HG02973 (cell line): ENCODE measurements at regions not wholly inside any gene's neighbourhood (a gene's known extent, or its start where the extent isn't known, plus 50 kb on each side); places are given as distances from the start of the nearest gene placed in this dataset.
"Not testable (repeated sequence)": the region's sequence is repeated elsewhere in the genome, so short reads cannot be mapped to it uniquely, and the experiment has no call there.

Experiments
- ATAC-seq: cut with Tn5 transposase; IDR thresholded peaks from one replicate; pipeline ENCODE4 v1.9.1; 2021; ENCODE audit warnings: moderate library complexity; ENCODE audit not compliant: unreplicated experiment

DNA sequence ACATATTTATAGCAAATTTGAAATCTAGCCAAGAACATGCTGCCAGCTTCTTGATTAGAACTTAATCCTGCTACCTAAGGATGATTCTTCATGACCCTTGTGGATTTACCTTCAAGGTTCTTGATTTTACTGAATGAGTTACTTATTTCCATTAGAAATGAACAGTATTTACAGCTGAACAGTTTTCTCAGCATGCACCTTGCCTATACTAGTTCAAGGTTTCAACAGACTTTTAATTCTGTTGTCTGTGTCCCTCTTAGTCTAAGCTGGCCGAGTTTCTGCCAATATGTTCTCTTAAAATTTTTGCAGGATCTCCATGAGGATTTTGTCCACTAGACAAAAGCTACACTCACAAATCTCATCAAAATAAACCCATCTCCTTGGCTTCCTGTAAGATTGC lies 188.8 kb upstream of the ST8SIA4 start:
- ATAC-seq, result no peak

- no peak for ATAC-seq
These were observed 181.3 kb upstream of the ST8SIA4 start for GRCh38 chr5:101084353-101084752.

- ATAC-seq, result no peak
These were observed 177.6 kb upstream of the ST8SIA4 start for GRCh38 chr5:101080462-101081240.

DNA sequence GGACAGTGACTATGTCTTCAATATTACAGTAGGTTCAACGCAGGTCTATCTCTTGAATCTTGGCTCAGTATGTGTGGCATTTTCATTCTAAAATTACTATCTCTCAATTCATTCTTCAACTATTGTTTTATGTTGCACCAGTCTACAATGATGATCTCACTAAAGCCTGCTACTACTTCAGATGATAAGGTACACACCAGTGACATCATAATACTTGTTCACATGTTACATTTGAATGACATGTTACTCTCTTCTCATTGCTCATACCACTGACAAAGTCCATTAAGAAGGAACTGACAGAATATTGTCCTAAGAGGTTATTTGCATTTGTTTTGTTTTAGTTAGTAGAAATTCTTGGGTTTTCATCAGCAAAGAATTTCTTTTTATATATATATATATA lies 165.2 kb upstream of the ST8SIA4 start:
- no peak for ATAC-seq

GRCh38 chr5:101067429-101067828 lies 164.3 kb upstream of the ST8SIA4 start:
- ATAC-seq, result no peak

DNA sequence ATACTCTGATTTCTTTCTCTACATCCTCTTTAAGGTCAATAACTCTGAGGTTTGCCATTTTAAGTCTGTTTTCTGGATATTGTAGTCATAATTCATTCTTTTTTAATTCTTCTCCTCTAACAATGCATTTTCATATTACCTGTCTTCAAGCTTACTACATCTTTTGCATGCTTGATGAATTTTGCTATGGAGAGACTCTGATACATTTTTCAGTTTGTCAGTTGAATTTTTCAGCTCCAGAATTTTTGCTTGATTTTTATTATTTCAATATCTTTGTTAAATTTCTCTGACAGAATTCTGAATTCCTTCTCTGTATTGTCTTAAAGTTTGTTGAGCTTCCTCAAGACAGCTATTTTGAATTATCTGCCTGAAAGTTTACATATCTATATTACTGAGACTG lies 159.8 kb upstream of the ST8SIA4 start:
- no peak for ATAC-seq

DNA sequence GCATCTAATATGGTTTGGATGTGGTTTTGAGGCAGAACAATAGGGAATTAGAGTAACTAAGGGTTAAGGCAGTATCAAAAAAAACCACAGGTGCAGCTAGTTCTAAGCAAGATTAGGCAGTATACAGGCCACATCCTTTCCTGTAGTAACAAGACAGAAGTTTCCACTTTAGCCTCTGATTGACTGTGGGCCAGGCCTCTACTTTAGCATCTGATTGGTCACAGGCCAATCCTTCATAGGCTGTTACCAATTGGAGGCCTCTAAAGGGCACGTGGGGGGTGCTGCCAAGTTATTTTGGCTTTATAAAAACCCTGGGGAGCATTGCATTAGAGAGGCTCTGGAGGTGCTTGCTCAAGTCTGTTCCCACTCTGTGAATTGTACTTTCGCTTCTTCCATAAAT lies 144.1 kb upstream of the ST8SIA4 start:
- no peak for ATAC-seq

- no peak for ATAC-seq
These were observed 142.6 kb upstream of the ST8SIA4 start for GRCh38 chr5:101045689-101046088.

GRCh38 chr5:101040002-101040401 lies 136.9 kb upstream of the ST8SIA4 start:
- ATAC-seq, result not testable (repeated sequence)

GRCh38 chr5:101036778-101037177 lies 133.7 kb upstream of the ST8SIA4 start:
- ATAC-seq, result no peak

DNA sequence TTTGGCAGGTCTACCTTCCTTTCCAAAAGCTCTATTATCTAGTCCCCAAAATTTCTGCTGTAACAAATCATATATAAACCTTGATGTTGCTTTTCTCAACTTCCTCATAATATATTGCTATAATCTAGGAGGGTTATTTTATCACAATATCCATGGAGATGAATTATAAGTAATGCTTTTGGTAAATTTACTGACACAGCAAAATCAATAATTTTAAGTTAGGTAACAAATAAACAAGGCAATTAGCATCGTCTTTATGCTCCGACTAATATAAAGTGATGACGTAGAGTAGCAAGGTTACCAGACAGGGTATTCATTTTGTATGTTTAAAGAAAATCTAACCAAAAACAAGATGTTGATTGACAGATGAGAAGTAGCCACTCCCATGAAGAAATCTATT lies 132.3 kb upstream of the ST8SIA4 start:
- no peak for ATAC-seq

GRCh38 chr5:101024299-101024698 lies 121.2 kb upstream of the ST8SIA4 start:
- peak; percentile 62 for ATAC-seq

GRCh38 chr5:101018299-101018698 lies 115.2 kb upstream of the ST8SIA4 start:
- ATAC-seq, result no peak

- no peak for ATAC-seq
These were observed 109.8 kb upstream of the ST8SIA4 start for GRCh38 chr5:101012880-101013279.

DNA sequence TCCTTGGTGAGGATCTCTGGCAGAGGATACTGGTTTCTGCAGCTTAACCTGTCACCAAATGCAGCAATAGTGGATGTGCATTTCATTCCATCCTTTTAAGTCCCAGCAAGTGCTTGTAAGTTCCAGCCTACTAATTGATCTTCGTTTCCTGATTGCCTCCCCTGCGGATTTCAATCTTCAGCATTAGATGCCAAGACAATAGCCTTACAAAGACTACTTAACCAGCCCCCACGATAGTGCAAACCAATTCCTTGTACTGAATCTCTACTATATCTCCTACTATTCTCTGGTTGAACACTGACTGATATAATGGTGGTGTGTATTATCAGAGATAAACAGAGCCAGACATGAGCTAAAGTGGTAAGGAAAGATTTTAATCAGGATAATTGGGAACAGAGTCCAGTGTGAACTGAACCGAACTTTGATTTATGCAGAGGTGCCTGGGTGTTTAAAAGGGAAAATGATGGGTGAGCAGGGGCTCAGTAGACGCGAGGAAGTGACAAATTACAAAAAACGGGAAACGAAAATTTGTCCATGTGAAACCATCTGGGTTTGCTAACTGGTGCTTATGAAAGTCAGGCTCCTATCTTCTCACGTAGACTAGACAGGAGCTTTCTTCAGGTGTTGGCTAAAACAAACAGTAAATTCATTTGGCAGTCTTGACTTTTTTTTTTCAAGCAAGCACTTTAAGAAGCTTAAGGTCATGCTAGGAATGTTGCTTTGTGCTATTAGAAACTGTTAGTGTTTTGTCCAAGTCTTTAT lies 106.9 kb upstream of the ST8SIA4 start:
- peak; percentile 85 for ATAC-seq

DNA sequence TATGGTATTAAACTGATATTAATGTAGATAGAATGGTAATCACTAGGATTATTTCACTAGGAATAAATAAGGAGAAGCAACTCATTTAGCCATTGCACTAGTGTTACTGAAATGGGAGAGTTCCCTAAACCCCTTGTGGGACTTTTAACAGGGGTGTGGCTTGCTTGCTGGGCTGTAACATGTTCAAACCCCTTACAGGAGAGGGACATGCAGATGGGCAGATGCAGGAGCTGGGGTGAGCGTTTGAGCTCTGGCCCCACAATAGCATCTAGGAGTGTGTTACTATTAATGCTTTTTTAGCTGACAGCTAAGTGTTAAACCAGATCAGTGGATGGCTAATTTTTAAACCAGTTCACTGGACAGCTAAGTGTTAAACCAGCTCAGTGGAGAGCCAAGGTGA lies 89.3 kb upstream of the ST8SIA4 start:
- ATAC-seq, result no peak

GRCh38 chr5:100983601-100984000 lies 80.5 kb upstream of the ST8SIA4 start:
- ATAC-seq, result not testable (repeated sequence)

DNA sequence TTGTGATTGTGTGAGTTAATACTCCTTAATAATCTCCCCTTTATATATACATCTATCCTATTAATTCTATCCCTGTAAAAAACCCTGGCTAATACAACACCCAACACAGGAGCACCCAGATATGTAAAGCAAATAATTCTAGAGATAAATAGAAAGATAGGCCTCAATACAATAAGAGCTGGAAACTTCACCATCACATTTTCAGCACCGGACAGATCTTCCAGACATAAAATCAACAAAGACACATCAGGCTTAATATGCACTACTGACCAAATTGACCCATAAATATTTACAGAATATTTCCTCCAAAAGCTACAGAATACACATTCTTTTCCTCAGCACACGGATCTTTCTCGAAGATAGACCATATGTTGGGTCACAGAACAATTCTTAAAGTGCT lies 71.0 kb upstream of the ST8SIA4 start:
- no peak for ATAC-seq

DNA sequence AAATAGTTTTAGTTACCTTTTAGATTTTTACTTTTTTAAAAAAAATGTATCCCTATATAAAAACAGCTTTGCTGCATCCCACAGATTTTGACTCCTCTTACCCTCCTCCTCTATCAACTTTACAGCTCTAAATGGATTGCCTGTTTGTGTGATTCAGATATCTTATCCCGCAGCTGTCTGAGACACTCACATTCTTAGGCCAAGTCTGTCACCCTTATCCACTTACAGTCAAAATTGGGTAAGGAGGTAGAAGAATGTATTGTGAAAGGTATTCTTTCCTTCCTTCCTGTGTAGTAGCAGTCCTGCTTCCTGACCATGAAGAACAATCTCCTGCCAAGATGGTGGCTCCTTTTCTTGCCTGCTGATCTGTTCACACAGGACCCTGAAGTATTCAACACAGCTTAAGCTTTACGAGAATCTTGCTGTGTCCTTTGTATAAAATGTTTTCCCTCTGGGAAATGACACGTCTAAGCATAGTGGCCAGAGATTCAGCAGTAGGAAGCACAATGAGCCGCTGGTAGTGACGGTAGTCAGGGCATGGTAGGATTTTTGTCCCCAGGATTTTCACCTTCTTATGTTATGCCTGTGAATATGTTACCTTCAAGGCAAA lies 67.7 kb upstream of the ST8SIA4 start:
- no peak for ATAC-seq

DNA sequence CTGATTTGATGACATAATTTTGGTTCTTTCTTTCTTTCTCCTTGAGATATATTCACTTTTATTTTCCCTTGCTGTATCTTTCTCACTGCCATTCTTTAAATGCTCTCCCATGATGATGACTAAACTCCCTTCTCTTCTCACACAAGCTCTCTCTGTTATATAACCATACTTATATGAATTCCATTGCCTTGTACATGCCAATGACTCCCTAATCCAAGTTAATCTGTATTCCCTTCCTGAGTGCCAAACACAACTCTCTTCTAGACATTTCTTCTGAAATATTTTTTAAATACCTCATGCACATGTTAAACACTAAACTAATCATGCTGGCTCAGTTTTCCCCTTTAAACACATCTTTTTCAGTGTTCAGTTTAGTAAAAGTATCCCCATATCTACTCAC lies 62.2 kb upstream of the ST8SIA4 start:
- ATAC-seq, result no peak
